ENCODE measurements at regions not wholly inside any gene's neighbourhood (a gene's known extent, or its start where the extent isn't known, plus 50 kb on each side); places are given as distances from the start of the nearest gene placed in this dataset.

DNA sequence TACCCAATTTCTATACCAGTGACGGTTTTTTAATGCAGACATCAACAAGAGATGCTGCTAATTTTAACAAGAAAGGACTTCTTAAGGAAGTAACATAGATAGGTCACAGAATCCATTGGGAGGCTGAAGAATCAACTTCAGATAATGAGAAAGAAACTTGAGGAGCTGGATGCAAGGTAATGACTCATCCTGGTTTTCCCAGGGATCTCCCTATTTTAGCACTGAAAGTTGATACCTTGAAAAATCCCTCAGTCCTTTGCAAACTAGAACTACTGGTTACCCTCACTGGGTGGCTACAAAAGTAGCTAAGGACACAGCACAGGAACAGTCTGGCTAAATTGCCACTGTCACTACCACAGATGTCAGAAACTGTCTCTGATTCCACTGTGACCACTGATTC lies 561.9 kb downstream of the FLRT2 start:
- POLR2A ChIA-PET: no interaction called here
- TF ChIP-seq, protein P1, sequence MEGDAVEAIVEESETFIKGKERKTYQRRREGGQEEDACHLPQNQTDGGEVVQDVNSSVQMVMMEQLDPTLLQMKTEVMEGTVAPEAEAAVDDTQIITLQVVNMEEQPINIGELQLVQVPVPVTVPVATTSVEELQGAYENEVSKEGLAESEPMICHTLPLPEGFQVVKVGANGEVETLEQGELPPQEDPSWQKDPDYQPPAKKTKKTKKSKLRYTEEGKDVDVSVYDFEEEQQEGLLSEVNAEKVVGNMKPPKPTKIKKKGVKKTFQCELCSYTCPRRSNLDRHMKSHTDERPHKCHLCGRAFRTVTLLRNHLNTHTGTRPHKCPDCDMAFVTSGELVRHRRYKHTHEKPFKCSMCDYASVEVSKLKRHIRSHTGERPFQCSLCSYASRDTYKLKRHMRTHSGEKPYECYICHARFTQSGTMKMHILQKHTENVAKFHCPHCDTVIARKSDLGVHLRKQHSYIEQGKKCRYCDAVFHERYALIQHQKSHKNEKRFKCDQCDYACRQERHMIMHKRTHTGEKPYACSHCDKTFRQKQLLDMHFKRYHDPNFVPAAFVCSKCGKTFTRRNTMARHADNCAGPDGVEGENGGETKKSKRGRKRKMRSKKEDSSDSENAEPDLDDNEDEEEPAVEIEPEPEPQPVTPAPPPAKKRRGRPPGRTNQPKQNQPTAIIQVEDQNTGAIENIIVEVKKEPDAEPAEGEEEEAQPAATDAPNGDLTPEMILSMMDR (IDR thresholded peaks at IDR 0.05): no peak
- Histone ChIP-seq H3K36me3 (ENCODE audit: insufficient read depth, low read length) (no peaks in the 10 kb centered on the region), H3K9me3 (ENCODE audit: control insufficient read depth in 1 of 2, insufficient read depth in 1 of 2, low read length in 2 of 2) (peaks cover 0 to 7% of the 10 kb centered on the region in 2 experiments), H3K27ac (ENCODE audit: low read depth in 1 of 2, low read length in 2 of 2) (no peak overlapping the region), H3K4me1 (ENCODE audit: insufficient read depth, low read length) (no peaks in the 10 kb centered on the region), H3K27me3 (ENCODE audit: control insufficient read depth in 1 of 2, insufficient read depth in 2 of 2, low read length in 2 of 2) (no peaks in the 10 kb centered on the region), H3K4me3 (ENCODE audit: low read length) (no peak overlapping the region)
- Mint-ChIP-seq H3K27me3 (no peaks in the 10 kb centered on the region), H3K27ac (no peak overlapping the region), H3K9me3 (peaks cover 9% of the 10 kb centered on the region), H3K36me3 (ENCODE audit: low read depth) (peaks cover 31% of the 10 kb centered on the region), H3K4me1 (ENCODE audit: low read depth) (no peaks in the 10 kb centered on the region), H3K4me3 (no peak overlapping the region)
- intact Hi-C loops (cut with DNase I, micrococcal nuclease): no loop called here
- CTCF ChIA-PET: no interaction called here
- DNase-seq (no peak), ATAC-seq (ENCODE audit: poor library complexity) (no peak)

DNA sequence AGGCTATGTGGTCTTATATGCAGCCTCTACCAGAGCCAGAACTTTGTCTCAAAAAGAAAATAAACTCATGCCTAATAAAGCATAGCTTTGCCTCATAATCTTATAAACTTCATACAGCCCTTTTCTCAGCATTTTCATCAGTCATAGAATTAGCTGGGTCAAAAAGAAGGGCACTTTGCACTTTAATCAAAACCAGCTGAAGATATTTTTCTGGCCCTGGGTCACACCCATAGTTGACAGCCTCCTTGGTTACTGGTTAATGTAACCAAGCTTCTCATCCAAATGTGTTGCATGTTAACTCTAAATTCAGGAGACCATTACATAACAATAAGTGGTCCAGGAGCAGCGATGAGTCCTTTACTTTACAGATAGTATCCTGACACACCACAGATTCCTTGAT lies 558.2 kb downstream of the FLRT2 start:
- POLR2A ChIA-PET: no interaction called here
- Histone ChIP-seq H3K27ac (ENCODE audit: low read depth in 1 of 2, low read length in 2 of 2) (no peak overlapping the region), H3K4me1 (ENCODE audit: insufficient read depth, low read length) (no peaks in the 10 kb centered on the region), H3K27me3 (ENCODE audit: control insufficient read depth in 1 of 2, insufficient read depth in 2 of 2, low read length in 2 of 2) (no peaks in the 10 kb centered on the region), H3K9me3 (ENCODE audit: control insufficient read depth in 1 of 2, insufficient read depth in 1 of 2, low read length in 2 of 2) (peaks cover 0 to 4% of the 10 kb centered on the region in 2 experiments), H3K4me3 (ENCODE audit: low read length) (no peak overlapping the region), H3K36me3 (ENCODE audit: insufficient read depth, low read length) (no peaks in the 10 kb centered on the region)
- Mint-ChIP-seq H3K36me3 (ENCODE audit: low read depth) (peaks cover 28% of the 10 kb centered on the region), H3K4me1 (ENCODE audit: low read depth) (no peaks in the 10 kb centered on the region), H3K4me3 (no peak overlapping the region), H3K9me3 (peaks cover 9% of the 10 kb centered on the region), H3K27me3 (no peaks in the 10 kb centered on the region), H3K27ac (no peak overlapping the region)
- DNase-seq: no peak
- CTCF ChIA-PET: no interaction called here
- ATAC-seq (ENCODE audit: poor library complexity): no peak
- TF ChIP-seq, protein P1 (IDR thresholded peaks at IDR 0.05): no peak
- intact Hi-C loops (cut with DNase I, micrococcal nuclease): no loop called here

DNA sequence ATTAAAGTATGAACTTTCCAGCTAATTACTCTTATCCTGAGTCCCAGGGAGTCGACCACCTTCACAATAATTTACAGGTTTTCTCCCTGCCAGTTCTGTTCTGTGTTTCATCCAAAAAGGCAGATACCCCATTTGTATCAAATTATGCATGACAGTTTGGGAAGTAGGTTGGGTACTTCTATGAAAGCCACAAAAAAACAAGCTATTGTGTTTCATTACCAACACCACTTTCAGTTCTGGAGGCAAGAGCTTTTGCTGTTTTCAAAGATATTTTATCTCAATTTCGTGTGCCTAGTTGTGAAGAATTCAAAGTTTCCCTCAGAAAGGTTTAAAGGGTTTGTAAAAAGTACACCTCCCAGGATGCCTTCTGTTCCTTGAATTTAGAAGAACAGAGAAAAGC lies 557.4 kb downstream of the FLRT2 start:
- H3K27me3 Mint-ChIP-seq: no peaks in the 10 kb centered on the region
- Histone ChIP-seq H3K4me1 (ENCODE audit: insufficient read depth, low read length) (no peaks in the 10 kb centered on the region), H3K27ac (ENCODE audit: low read depth in 1 of 2, low read length in 2 of 2) (no peak overlapping the region), H3K27me3 (ENCODE audit: control insufficient read depth in 1 of 2, insufficient read depth in 2 of 2, low read length in 2 of 2) (no peaks in the 10 kb centered on the region), H3K9me3 (ENCODE audit: control insufficient read depth in 1 of 2, insufficient read depth in 1 of 2, low read length in 2 of 2) (peaks cover 0 to 4% of the 10 kb centered on the region in 2 experiments), H3K4me3 (ENCODE audit: low read length) (no peak overlapping the region), H3K36me3 (ENCODE audit: insufficient read depth, low read length) (no peaks in the 10 kb centered on the region)
- no peak overlapping the region for H3K27ac Mint-ChIP-seq
- H3K36me3 Mint-ChIP-seq (ENCODE audit: low read depth): peaks cover 28% of the 10 kb centered on the region
- CTCF ChIA-PET: no interaction called here
- peaks cover 5% of the 10 kb centered on the region for H3K9me3 Mint-ChIP-seq
- no peaks in the 10 kb centered on the region for H3K4me1 Mint-ChIP-seq (ENCODE audit: low read depth)
- DNase-seq (no peak), ATAC-seq (ENCODE audit: poor library complexity) (no peak)
- no peak overlapping the region for H3K4me3 Mint-ChIP-seq
- POLR2A ChIA-PET: no interaction called here
- TF ChIP-seq, protein P1 (IDR thresholded peaks at IDR 0.05): no peak
- intact Hi-C loops (cut with DNase I, micrococcal nuclease): no loop called here
